ENCODE measurements at regions not wholly inside any gene's neighbourhood (a gene's known extent, or its start where the extent isn't known, plus 50 kb on each side); places are given as distances from the start of the nearest gene placed in this dataset.
A peak's percentile ranks its signal among the peaks of the same experiment; 100 is the strongest.

DNA sequence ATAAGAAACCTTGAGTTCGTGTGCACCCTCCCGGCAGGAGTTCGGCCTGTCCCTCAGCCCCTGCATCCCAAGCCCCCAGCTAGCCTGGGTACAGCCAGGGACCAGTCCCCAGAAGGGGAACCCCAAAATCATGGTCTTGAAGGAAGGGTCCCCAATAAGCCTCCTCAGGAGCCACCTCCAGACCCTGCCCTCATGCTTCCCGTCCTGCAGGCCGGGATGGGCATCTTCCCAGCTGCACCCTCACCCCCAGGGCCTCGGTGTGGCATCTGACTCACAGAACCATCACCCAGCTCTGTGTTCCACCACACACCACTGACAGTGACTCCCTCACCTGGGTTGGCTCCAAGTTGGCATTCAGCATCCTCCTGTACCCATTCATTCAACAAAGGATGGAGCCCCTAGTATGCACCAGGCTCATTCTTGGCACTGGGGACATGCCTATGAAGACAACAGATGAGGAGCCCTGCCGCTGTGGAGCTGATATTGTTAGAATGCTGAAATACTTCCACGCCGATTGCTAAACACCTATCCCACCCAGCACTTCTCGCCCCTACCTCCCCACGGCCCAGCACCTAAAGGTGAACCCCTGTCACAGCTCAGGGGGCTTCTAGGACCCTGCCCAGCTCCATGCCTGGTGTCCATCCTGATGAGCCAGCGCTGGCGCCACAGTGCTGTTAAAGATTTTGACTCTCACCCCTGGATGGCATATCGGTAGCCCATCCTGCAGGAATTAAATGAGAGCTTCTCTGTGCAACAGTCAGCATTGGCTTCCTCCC is 77.8 kb downstream of the BUD13 start:
- no peak for DNase-seq
- TF ChIP-seq CTCF (IDR thresholded peaks at IDR 0.05): no peak
- ATAC-seq: no peak
- H3K9me3 ChIP-seq: no peaks in the 10 kb centered on the region
- intact Hi-C loops (cut with DNase I): no loop called here
- no peak overlapping the region for H3K4me3 ChIP-seq
- H3K4me1 ChIP-seq: no peaks in the 10 kb centered on the region
- H3K27me3 ChIP-seq: peaks cover 0 to 42% of the 10 kb centered on the region in 2 donors
- no peak overlapping the region for H3K27ac ChIP-seq
- H3K36me3 ChIP-seq: no peaks in the 10 kb centered on the region

GRCh38 chr11:116694349-116694725 is 78.5 kb downstream of the BUD13 start:
- Histone ChIP-seq H3K27ac (no peak overlapping the region), H3K4me1 (no peaks in the 10 kb centered on the region), H3K36me3 (no peaks in the 10 kb centered on the region), H3K9me3 (no peaks in the 10 kb centered on the region), H3K4me3 (no peak overlapping the region), H3K27me3 (peaks cover 0 to 42% of the 10 kb centered on the region in 2 donors)
- TF ChIP-seq CTCF (IDR thresholded peaks at IDR 0.05): no peak
- no peak for ATAC-seq
- DNase-seq: no peak
- intact Hi-C loops (cut with DNase I): no loop called here

- H3K36me3 ChIP-seq: no peaks in the 10 kb centered on the region
- no peaks in the 10 kb centered on the region for H3K4me1 ChIP-seq
- ATAC-seq (peak; percentile 55), DNase-seq (no peak)
- intact Hi-C loops (cut with DNase I): no loop called here
- no peaks in the 10 kb centered on the region for H3K9me3 ChIP-seq
- TF ChIP-seq CTCF (IDR thresholded peaks at IDR 0.05): no peak
- peaks cover 0 to 42% of the 10 kb centered on the region in 2 donors for H3K27me3 ChIP-seq
- H3K4me3 ChIP-seq: no peak overlapping the region
- H3K27ac ChIP-seq: no peak overlapping the region
These were observed 79.0 kb downstream of the BUD13 start for GRCh38 chr11:116693593-116694348.

GRCh38 chr11:116693102-116693570 is 79.7 kb downstream of the BUD13 start:
- no peak for DNase-seq
- Histone ChIP-seq H3K9me3 (no peaks in the 10 kb centered on the region), H3K27me3 (peaks cover 0 to 42% of the 10 kb centered on the region in 2 donors), H3K36me3 (no peaks in the 10 kb centered on the region), H3K4me1 (no peaks in the 10 kb centered on the region), H3K27ac (no peak overlapping the region), H3K4me3 (no peak overlapping the region)
- TF ChIP-seq CTCF (IDR thresholded peaks at IDR 0.05): no peak
- intact Hi-C loops (cut with DNase I): no loop called here
- ATAC-seq: no peak
